Body of pancreas (tissue), 4 donors: ENCODE measurements at regions not wholly inside any gene's neighbourhood (a gene's known extent, or its start where the extent isn't known, plus 50 kb on each side); places are given as distances from the start of the nearest gene placed in this dataset.
"Not testable (repeated sequence)": the region's sequence is repeated elsewhere in the genome, so short reads cannot be mapped to it uniquely, and the experiment has no call there.

ENCODE experiments used
- ATAC-seq: fragments of 150-250 bp; one replicate; pipeline ENCODE4 v1.9.1; 2016
- DNase-seq, 4 donors: peaks; one replicate each; pipeline ENCODE4 v3.0.0-alpha.2; 2019
- H3K27ac ChIP-seq, 4 donors: fragments of 200-600 bp; sonication (generic); 1 replicate in 3 of 4; 2 replicates in 1 of 4; pipeline versions ENCODE4 v1.5.1 to v1.6.1; 2016 to 2019; ENCODE audit warnings: mild to moderate bottlenecking in 1 of 4, mixed read lengths in 1 of 4, moderate library complexity in 1 of 4
- H3K27me3 ChIP-seq, 2 donors: fragments of 200-600 bp; sonication (generic); one replicate each; pipeline ENCODE4 v1.6.0; 2016; ENCODE audit warnings: mild to moderate bottlenecking in 1 of 2
- H3K36me3 ChIP-seq, 2 donors: fragments of 200-600 bp; sonication (generic); replicated peaks in 1 of 2; 2 replicates each; pipeline ENCODE4 v1.5.1; 2016; ENCODE audit warnings: low read depth in 2 of 2; ENCODE audit not compliant: insufficient read depth in 1 of 2
- H3K4me1 ChIP-seq: fragments of 200-600 bp; sonication (generic); one replicate; pipeline ENCODE4 v1.6.0; 2016
- H3K4me3 ChIP-seq, 2 donors: fragments of 200-600 bp; sonication (generic); 1 replicate in 1 of 2; 2 replicates in 1 of 2; pipeline ENCODE4 v1.5.1; 2016 to 2019
- H3K9me3 ChIP-seq, 3 donors: fragments of 200-600 bp; sonication (generic); 1 replicate in 2 of 3; 2 replicates in 1 of 3; pipeline ENCODE4 v1.5.1; 2016
- CTCF ChIP-seq, 7 experiments: fragments of 450-650 bp in 4 of 7; fragments of 200-600 bp in 3 of 7; sonication (generic) in 3 of 7; IDR thresholded peaks; one replicate each; pipeline ENCODE4 v1.5.1; 2016 to 2019; ENCODE audit warnings: antibody characterized with exemption in 7 of 7
- POLR2A ChIP-seq, 3 donors: fragments of 450-650 bp; IDR thresholded peaks; one replicate each; pipeline ENCODE4 v1.6.1; 2016; ENCODE audit warnings: antibody characterized with exemption in 3 of 3, mild to moderate bottlenecking in 2 of 3
- WGBS, 2 donors: methylation state at CpG; one replicate each; pipeline ENCODE4 v1.1.5; 2017; 5-methylcytosine and 5-hydroxymethylcytosine counted together
- intact Hi-C: fragments of 100-400 bp; cut with DNase I; formaldehyde crosslinking; loops from one replicate; pipeline ENCODE4 v1.15.1; 2023

GRCh38 chr9:85471791-85472190, 270.0 kb downstream of the AGTPBP1 start:
- no peaks in the 10 kb centered on the region for H3K4me1 ChIP-seq
- intact Hi-C loops: no loop called here
- DNase-seq (no peak), ATAC-seq (no peak)
- TF ChIP-seq POLR2A (IDR thresholded peaks at IDR 0.05): no peak
- no peak for TF ChIP-seq CTCF (IDR thresholded peaks at IDR 0.05)
- H3K4me3 ChIP-seq: no peak overlapping the region
- H3K27ac ChIP-seq: no peak overlapping the region
- no peaks in the 10 kb centered on the region for H3K9me3 ChIP-seq
- H3K27me3 ChIP-seq: no peaks in the 10 kb centered on the region
- 70 to 75% methylated on average over 1 of the region's 1 CpG for WGBS, 2 donors
- no peaks in the 10 kb centered on the region for H3K36me3 ChIP-seq

GRCh38 chr9:85469041-85469440, 272.7 kb downstream of the AGTPBP1 start:
- intact Hi-C loops: no loop called here
- ATAC-seq (no peak), DNase-seq (no peak)
- Histone ChIP-seq H3K27me3 (no peaks in the 10 kb centered on the region), H3K9me3 (no peaks in the 10 kb centered on the region), H3K27ac (no peak overlapping the region), H3K36me3 (no peaks in the 10 kb centered on the region), H3K4me3 (no peak overlapping the region), H3K4me1 (no peaks in the 10 kb centered on the region)
- 83 to 85% methylated on average over 10 of the region's 10 CpGs for WGBS, 2 donors
- no peak for TF ChIP-seq POLR2A (IDR thresholded peaks at IDR 0.05)
- no peak for TF ChIP-seq CTCF (IDR thresholded peaks at IDR 0.05)

GRCh38 chr9:85466834-85467233, 274.9 kb downstream of the AGTPBP1 start:
- intact Hi-C loops: no loop called here
- H3K4me3 ChIP-seq: no peak overlapping the region
- no peak for ATAC-seq
- no peaks in the 10 kb centered on the region for H3K4me1 ChIP-seq
- TF ChIP-seq POLR2A (IDR thresholded peaks at IDR 0.05) (no peak), CTCF (IDR thresholded peaks at IDR 0.05) (no peak)
- H3K27ac ChIP-seq: no peak overlapping the region
- H3K9me3 ChIP-seq: no peaks in the 10 kb centered on the region
- WGBS, 2 donors: 77 to 80% methylated on average over 10 of the region's 10 CpGs
- no peaks in the 10 kb centered on the region for H3K36me3 ChIP-seq
- H3K27me3 ChIP-seq: no peaks in the 10 kb centered on the region
- DNase-seq: no peak

- H3K27ac ChIP-seq, H3K4me3 ChIP-seq, H3K36me3 ChIP-seq, DNase-seq, H3K9me3 ChIP-seq, H3K27me3 ChIP-seq, intact Hi-C loops, ATAC-seq, H3K4me1 ChIP-seq: not testable (repeated sequence)
- 78 to 86% methylated on average over 5 of the region's 5 CpGs for WGBS, 2 donors
These were observed 283.5 kb downstream of the AGTPBP1 start for GRCh38 chr9:85458114-85458864.

- WGBS, 2 donors: 72 to 81% methylated on average over 5 of the region's 5 CpGs
- Histone ChIP-seq H3K27me3 (no peaks in the 10 kb centered on the region), H3K27ac (no peak overlapping the region), H3K4me3 (no peak overlapping the region), H3K9me3 (no peaks in the 10 kb centered on the region), H3K4me1 (no peaks in the 10 kb centered on the region), H3K36me3 (no peaks in the 10 kb centered on the region)
- intact Hi-C loops: no loop called here
- TF ChIP-seq CTCF (IDR thresholded peaks at IDR 0.05) (no peak), POLR2A (IDR thresholded peaks at IDR 0.05) (no peak)
- no peak for DNase-seq
- ATAC-seq: no peak
These were observed 287.9 kb downstream of the AGTPBP1 start for GRCh38 chr9:85453850-85454249.
